HS-5 (cell line): ENCODE measurements at regions not wholly inside any gene's neighbourhood (a gene's known extent, or its start where the extent isn't known, plus 50 kb on each side); places are given as distances from the start of the nearest gene placed in this dataset.
A peak's percentile ranks its signal among the peaks of the same experiment; 100 is the strongest.

Source experiments
- DNase-seq: peaks from one replicate; pipeline ENCODE4 v3.0.0-alpha.2; 2012; ENCODE audit warnings: low read depth

DNA sequence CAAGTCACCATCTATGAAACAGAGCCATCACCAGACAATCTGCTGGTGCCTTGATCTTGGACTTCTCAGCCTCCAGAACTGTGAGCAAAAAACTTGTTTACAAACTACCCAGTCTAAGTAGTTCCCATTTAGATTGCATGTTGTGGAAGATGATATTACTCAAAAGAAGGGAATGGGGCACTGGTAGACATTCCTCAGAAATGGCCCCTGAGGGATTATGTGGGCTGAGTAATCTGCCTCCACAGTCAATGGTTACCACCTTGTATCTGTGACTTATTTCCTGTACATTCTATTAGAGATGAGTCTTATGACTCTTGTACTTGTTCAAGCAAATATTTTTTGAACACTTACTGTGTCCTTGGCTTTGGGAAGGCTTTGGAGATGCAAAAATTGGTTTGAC is 160.4 kb downstream of the NUP35 start:
- DNase-seq = peak; percentile 98

DNA sequence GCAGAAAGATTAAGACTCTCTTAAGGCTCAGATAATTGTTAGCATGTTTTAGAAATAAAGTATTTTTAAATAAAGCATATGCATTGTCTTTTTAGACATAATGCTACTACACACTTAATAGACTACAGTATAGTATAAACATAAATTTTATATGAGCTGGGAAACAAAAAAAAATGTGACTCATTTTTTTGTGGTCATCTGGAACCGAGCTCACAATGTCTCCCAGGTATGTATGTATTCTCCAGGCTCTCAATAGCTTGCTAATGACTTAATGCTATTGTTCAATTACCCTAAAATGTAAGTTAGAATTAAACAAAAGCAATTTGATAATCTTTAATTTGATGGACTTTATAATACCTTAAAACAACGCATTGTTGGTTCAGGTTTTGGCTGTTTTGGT is 167.2 kb downstream of the NUP35 start:
- DNase-seq = peak; percentile 13

DNA sequence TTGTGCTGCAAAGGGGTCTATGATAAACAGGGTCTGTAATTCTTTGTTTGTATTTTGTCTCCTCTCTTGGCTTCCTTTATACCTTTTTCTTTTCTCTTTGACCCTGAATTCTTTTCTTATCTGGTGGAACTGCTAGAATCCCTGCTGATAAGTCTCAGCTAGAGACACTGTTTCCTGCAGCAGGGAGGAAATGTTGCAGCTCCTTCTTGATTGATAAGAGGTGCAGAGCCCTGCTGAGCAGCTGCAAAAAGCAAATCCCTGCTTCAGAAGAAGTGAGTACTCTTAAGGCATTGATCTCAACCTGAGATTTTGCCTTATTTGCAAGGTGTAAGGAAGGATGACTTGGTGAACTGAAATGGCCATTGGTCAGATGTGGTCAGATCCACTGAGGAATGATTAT is 167.8 kb downstream of the NUP35 start:
- no peak for DNase-seq

DNA sequence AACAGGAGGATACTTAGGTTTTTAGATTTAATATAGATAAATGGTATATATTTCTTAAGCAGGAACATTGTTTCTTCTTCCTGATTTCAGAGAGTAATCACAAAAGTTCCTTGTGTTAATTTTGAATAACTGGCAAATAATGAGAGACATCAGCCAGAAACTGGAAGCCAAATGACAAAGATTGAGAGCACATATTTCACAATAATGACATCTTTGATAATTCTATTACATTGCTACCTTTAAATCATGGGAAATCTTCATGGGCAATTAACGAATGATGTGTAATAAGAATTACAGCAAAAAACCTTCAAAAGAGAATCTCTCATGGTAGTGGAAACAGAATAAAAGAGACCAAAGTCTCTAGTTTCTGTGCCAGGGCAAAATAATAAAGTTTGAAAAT is 215.1 kb downstream of the NUP35 start:
- no peak for DNase-seq

DNA sequence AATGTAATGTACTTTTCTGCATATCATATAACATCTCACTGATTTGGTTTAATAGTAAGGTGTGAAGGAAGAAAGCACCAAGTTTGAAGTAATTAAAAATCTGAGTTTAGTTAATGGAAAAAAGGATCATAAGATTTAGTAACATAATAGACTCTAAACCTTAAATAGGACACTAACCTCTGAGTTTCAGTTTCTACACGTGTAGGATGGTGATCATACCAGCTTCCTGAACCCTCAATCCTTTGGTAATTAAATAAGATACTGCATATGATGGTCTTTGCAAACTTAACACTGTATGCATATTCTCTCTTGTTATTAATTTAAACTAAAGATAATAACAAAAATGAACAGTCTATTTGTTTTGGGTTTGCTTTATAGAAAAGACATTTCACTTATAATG is 216.8 kb downstream of the NUP35 start:
- no peak for DNase-seq

DNA sequence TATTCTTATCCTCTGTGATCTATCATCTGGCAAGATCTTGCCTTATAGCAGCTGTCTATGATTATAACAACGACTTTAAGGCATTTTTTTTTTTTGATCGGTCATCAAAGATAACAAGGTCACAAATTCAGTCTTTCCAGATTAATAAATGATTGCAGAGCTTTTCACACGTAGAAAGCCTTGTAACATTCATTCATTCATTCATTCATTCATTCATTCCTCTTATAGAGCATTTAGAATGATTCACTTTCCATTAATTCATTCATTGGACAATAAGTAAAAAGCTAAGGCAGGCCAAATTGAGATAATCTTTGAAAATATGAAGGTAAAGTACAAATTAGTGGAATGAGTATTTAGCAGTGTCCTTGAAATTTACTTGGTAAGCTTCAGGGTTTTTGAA is 223.7 kb downstream of the NUP35 start:
- no peak for DNase-seq

DNA sequence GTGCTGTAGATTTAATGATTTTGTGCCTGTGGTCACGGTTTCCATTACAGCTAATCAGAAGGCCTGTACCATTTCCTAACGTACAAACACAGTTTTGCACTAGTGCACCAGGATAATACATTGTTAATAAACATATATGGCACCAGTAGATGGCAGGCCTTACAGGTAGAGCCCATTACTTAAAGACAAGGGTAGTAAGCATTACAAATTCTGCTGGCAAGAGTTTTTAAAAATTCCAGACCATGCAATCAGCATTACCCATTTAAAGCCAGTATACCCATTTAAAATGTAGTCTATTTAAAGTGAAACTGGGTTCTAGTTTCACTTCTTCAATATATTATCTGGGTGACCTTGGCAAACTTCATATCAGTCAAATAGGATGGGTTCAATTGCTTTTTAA is 224.2 kb downstream of the NUP35 start:
- DNase-seq = no peak

DNA sequence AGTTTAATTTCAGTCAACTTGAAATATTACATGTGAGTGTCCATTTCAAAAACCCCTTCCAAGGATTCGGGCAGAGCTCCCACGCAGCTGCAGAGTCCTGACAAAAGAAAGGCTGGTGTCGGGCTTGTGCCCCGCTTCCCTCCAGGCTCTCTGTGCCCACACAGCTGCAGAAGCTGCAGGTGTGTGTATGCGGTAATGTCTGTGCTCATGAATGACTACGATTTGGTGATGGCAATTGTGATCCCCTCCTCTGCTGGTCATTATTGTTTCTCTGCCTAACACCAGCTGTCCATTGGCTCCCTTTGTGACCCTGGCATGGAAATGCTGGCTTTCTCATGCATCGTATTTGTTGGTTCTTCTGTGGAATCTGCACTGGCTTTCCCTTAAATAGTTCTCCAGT is 224.8 kb downstream of the NUP35 start:
- no peak for DNase-seq

DNA sequence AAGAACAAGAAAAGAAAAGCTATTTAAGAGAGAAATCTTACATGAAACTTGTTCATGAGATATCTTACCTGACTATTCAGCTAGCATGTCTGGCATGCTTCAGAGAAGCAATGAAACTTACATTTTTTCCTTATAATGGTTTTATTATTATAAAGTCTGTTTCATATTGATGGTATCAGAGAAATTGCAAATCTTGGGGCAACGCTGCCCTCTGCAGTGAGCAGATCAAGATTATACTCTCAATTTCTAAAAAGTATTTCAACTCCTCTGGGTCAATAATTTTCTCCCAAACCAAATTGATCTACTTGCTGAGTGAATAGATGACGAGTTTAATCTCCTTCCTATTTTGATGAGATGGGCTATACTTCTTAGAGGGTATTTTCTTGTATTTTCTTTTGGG is 235.6 kb downstream of the NUP35 start:
- peak; percentile 6 for DNase-seq

DNA sequence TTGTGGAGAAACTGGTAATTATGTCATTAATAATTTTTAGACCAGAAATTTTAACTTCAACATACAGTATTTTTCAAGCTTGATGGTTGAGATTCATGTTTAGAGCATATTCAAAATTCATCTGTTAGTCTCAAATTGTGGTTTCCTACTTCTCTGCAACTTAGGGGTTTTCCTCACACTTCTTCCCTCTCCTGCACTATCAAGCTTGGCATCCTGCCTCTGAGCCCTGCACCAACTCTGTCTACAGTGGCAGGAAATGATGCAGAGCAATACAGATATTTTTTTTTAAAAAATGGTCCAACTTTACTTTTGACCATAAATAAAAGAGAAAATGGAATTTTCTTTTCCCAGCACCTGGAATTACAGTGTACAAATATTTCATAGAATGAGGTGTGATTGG is 247.3 kb downstream of the NUP35 start:
- DNase-seq = no peak

DNA sequence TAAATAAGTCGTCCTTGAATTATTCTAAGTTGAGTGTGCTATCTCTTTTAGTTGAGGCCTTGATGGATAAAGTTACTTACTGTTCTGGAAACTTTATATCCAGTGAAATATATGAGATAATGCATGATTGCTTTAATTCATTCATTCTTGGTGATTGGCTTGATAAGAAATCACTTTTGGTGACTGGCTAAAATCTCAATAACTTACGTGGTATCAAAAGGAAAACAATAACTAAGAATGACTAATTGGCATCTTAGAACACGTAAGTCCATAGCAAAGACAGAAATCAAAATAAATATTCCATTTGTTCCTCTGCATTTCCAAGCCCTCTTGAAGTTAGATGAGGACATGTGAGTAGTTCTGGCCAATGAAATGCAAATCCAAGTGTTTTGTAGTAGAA is 251.6 kb downstream of the NUP35 start:
- no peak for DNase-seq

DNA sequence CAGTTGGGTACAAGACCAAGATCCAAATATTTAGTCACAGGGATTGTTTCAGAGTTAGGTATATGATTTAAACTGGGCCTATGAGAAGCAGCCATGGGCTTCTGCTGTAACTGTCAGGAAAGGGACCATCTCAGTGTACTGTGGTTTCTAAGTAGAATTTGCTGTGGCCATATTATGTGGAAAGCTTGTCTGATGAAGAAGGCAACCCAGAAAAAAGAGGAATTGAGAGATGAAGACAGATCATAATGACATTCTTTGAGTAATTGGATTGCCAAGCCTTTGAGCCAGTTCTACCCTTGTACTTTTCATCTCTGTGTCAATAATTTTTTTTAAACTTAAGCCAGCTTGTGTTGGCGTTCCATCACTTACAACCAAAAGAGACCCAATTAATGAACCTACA is 259.6 kb downstream of the NUP35 start:
- DNase-seq = no peak

DNA sequence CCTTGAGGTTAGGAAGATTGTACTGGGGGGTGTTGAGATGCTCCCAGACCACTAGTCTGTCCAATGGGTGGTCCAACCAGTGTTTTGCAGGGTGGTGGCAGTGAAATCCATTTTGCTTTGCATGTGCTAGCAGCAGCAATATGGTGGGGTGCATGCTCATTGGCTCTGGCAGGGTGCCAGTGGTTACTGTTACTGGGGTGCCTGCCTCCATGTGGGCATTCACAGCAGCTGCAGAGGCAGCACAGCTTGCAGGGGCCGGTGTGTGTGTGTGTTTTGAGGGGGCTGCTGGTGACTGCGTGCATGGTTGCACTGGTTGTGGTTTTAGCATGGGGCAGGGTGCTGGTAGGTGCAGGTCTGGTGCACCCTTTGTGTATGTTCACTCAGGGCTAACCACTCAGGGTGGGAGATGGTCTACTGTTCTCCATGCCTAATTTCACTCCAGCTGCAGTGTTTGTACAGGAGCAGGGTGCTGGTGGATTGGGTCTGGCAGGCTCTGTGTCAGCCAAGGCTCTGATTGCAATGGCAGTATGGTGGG is 265.4 kb downstream of the NUP35 start:
- no peak for DNase-seq

DNA sequence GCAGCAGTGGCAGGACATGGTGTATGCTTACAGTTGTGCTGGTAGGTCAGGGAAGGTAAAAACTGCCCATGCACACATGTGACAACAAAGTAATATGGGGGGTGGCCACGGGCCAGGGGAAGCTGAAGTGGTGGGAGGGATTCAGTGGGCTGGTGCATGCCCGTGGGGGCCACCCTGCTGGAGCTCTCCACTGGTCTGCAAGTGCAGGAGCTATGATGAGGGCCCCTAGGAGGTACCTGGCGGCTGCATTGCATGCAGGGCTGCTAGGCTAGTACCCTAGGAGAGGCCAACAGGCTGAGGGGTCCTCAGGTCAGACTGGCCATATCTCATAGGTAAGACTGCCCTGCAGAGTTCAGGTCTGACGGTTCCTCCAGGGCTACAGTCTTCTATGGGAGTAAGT is 265.9 kb downstream of the NUP35 start:
- no peak for DNase-seq

DNA sequence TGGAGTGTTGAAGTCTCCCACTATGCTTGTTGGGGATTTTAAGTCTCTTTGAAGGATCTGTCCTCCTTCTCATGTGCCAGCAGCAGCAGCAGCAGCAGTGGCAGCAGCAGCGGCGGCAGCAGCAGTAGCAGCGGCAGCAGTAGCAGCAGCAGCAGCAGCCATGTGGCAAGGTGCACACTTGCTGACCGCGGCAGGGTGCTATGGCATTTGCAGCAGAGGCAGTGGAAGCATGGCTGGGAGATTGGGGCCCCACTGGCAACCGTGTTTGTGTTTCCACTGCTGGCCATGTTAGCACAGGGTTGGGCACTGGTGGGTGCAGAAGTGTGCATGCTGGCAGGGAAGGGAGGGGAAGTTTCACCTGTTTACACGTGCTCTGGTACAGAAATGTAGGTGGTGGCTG is 280.1 kb downstream of the NUP35 start:
- DNase-seq = no peak

DNA sequence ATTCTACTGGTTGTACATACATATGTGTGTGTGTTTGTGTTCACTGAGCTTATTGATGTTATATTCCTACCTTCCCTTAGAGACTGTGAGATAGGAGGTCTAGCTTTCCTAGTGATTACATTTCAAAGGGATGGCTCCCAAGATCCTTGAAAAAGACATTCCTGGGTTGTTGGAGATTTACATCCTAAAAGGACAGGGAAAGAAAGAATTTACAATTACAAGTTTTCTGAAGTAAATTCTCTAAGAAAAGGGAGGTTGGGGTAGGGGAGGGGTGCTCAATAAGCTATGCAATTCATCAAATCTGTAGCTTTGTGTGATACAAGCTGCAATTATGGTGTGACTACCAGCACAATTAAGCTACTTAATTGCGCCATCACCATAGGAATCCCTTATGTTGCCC is 284.3 kb downstream of the NUP35 start:
- no peak for DNase-seq

DNA sequence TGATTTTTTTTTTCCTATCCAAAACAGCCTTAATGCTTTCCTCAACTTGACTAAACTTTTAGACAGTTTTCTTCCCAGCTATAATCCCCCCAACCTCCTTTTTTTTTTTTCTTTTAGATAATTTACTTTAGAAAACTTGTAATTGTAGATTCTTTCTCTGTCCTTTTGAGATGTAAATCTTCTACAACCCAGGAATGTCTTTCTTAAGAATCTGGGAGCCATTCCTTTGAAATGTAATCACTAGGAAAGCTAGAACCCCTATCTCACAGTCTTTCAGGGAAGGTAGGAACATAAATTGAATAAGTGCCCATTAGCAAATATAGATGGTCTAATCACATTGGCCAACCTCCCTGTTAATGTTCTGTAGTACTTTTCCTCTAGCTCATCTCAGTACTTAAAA is 285.4 kb downstream of the NUP35 start:
- DNase-seq = no peak

DNA sequence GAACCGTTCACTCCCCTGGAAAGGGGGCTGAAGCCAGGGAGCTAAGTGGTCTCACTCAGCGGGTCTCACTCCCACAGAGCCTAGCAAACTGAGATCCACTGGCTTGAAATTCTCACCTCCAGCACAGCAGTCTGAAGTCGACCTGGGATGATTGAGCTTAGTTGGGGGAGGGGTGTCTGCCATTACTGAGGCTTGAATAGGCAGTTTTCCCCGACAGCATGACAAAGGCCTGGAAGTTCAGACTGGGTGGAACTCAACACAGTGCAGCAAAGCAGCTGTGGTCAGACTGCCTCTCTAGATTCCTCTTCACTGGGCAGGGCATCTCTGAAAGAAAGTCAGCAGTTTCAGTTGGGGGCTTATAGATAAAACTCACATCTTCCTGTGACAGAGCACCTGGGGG is 292.5 kb downstream of the NUP35 start:
- DNase-seq = no peak

DNA sequence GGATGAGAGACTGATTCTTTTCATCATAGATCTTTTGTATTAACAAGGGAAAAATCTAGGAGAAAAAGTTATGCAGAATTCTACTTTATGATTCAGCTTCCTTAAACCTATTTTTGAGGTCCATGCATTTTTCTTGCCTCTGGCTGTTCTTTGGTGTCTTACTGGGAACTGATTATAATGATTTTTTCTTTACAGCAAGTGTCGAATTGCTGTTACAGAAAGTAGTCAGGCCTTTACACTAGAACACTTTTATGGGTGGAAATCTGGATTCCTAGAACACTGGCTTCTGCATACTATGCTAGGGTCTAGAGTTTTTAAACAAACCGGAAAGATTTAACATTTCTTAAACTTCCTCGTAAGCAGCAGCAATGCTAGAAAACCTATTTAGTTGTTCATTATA is 302.6 kb downstream of the NUP35 start:
- no peak for DNase-seq

DNA sequence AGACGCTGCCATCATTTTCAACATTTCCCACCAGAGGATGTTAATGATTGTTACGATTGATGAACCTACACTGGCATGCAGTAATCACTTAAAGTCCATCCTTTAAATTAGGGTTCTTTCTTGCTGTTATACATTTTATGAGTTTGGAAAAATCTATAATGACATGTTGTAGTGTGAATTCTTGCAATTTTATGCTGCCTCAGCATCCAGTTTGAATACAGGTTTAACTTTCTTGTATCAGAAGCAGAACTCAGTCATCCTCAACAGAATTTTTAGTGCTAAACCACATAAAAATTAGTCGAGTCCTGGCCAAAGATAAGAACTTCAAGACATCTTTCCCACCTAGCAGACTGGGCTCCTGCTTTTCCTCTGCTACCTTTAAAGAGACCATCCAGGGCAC is 303.3 kb downstream of the NUP35 start:
- DNase-seq = no peak

DNA sequence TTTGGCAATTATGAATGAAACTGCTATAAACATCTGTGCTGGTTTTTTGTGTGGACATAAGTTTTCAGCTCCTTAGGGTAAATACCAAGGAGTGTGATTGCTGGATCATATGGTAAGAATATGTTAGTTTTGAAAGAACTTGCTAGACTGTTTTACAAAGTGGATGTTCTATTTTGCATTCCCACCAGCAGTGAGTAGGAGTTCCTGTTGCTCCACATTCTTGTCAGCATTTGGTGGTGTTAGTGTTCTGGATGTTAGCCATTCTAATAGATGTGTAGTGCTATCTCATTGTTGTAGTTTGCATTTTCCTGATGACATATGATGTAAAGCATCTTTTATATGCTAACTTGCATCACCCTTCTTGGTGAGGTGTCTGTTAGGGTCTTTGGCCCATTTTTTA is 304.6 kb downstream of the NUP35 start:
- no peak for DNase-seq

DNA sequence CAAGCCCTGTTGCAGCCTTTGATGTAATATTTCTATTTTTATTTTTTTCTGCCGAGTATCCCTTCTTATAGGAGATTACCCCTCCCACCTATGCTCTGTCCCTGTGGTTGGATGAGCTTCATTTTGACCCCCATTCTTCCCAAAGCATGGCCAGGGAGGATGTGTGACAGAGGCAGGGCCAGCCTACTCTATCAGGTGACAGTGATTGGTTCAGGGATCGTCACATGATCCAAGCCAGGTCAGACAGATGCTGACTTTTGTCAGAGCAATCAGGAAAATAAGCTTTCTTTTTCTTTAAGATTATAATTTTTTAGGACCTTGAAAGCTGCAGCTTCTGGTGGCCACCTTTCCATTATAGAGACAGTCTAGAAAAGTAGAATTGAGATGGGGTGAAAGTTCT is 314.3 kb downstream of the NUP35 start:
- no peak for DNase-seq

DNA sequence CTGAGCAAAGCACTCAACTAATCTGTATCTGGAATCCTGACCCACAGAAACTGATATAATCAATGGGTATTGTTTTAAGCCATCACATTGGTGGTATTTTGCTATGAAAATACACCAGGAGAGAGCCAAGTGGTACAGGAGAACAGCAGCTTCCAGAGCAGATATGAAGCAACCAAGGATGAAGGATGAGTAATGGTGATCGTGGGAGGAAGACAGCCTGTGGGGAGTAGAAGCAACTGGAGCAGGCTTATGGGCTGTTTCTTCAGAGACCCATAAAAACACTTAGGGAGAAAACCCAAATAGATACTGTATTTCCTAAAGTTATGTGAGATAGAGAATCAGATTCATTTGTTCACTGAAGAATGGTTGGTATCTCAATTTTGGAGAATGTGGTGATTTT is 330.8 kb downstream of the NUP35 start:
- peak; percentile 3 for DNase-seq

DNA sequence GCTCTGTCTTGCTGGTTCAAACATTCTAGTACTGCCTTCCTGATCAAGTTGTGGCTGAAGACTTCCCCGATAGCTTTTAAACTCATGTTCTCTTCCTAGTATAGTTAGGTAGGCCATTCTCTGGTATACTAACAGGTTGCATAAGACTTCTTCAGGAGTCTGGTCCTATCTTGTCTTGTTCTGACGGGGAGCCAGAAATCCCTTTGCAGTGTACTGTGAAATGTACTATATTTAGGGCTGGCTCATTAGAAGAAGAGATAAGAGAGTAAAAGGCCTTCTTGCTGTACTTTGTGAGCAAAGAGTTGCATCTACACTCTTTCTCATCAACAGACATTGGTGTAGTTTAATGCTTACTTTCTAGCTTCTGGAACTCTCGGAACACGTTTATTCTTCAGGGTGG is 331.9 kb downstream of the NUP35 start:
- no peak for DNase-seq

DNA sequence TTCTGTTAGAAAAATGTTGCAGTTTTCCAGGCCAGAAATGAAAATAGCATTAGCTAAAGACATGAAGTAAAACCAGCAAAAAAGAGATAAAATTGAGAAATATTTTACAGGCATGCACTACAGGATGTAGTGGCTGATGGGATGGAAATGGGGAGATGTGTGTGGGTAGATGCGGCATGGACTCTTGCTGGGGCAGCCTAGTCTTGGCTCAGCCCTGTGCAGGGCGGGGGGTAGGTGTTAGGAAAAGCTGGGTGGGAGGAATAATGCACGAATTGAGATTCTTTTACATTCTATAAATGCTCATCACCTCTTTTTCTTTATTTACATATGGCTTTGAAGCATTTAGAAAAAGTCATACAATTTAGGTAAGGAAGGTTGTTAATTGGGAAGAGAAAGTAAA is 334.2 kb downstream of the NUP35 start:
- DNase-seq = no peak
